GM13976 (cell line): ENCODE measurements at regions not wholly inside any gene's neighbourhood (a gene's known extent, or its start where the extent isn't known, plus 50 kb on each side); places are given as distances from the start of the nearest gene placed in this dataset.

Source experiments
- DNase-seq: peaks from one replicate; pipeline ENCODE4 v3.0.0; 2012; ENCODE audit warnings: low spot score
- CTCF ChIP-seq: IDR thresholded peaks from 2 replicates; pipeline ENCODE4 v1.5.1; 2012; ENCODE audit warnings: borderline replicate concordance, mild to moderate bottlenecking; ENCODE audit not compliant: insufficient read depth; ENCODE audit errors: extremely low read depth, missing control alignments, control extremely low read depth
- in situ Hi-C: fragments of 300-500 bp; cut with MboI; formaldehyde crosslinking; loops from one replicate; pipeline ENCODE4 v1.12.0; 2022; ENCODE audit warnings: low sequenced_read_pairs, mixed read lengths, inconsistent platforms; ENCODE audit not compliant: unreplicated experiment

- in situ Hi-C loops, result no loop called here
- DNase-seq, result no peak
- TF ChIP-seq CTCF, result no peak
Measured at GRCh38 chr7:72524037-72524436, 111.9 kb upstream of the CALN1 start.

GRCh38 chr7:72504061-72504706 lies 92.0 kb upstream of the CALN1 start:
- in situ Hi-C loops, result no loop called here
- DNase-seq, result no peak
- no peak for TF ChIP-seq CTCF

- in situ Hi-C loops, result no loop called here
- DNase-seq, result no peak
- TF ChIP-seq CTCF, result no peak
Measured at GRCh38 chr7:72503644-72504043, 91.5 kb upstream of the CALN1 start.

GRCh38 chr7:72494807-72495206 lies 82.7 kb upstream of the CALN1 start:
- DNase-seq, result no peak
- in situ Hi-C loops, result loop anchor here (25.0 kb wide), 1 partner anchor 733 kb away; no protein-coding TSS in a partner anchor
- no peak for TF ChIP-seq CTCF

- in situ Hi-C loops, result loop anchor here (25.0 kb wide), 1 partner anchor 732 kb away; no protein-coding TSS in a partner anchor
- DNase-seq, result peak; percentile 71
Measured at GRCh38 chr7:72493850-72494661, 81.9 kb upstream of the CALN1 start.

More at GRCh38 chr7:72493850-72494661, 81.9 kb upstream of the CALN1 start:
- TF ChIP-seq CTCF, result peak; percentile 75
